ENCODE measurements at regions not wholly inside any gene's neighbourhood (a gene's known extent, or its start where the extent isn't known, plus 50 kb on each side); places are given as distances from the start of the nearest gene placed in this dataset.

- BruUV-seq (replicated peaks) = no TSS peak
- intact Hi-C loops (cut with micrococcal nuclease; ENCODE audit: unreplicated experiment) = no loop called here
- Histone ChIP-seq H3K4me2 (ENCODE audit: low read length) (no peak overlapping the region), H3K36me3 (ENCODE audit: insufficient read depth, low read length) (no peaks in the 10 kb centered on the region), H3K4me3 (ENCODE audit: low read depth, low read length, poor library complexity, severe bottlenecking) (no peak overlapping the region), H4K20me1 (ENCODE audit: insufficient read depth, low read length) (no peaks in the 10 kb centered on the region), H3K9me2 (ENCODE audit: insufficient read depth, low read length) (no peaks in the 10 kb centered on the region), H3K79me2 (ENCODE audit: insufficient read depth, low read depth, low read length) (no peaks in the 10 kb centered on the region), H3K4me1 (ENCODE audit: insufficient read depth, low read length, poor library complexity, severe bottlenecking) (no peaks in the 10 kb centered on the region), H3K27ac (ENCODE audit: low read depth, low read length, poor library complexity, severe bottlenecking) (no peak overlapping the region), H2AFZ (ENCODE audit: low read length) (no peak overlapping the region), H3K9me3 (ENCODE audit: low read length) (no peaks in the 10 kb centered on the region)
- TF ChIP-seq EZH2phosphoT487 (IDR thresholded peaks at IDR 0.05; ENCODE audit: borderline replicate concordance, low read depth, low read length) (no peak), CTCF (conservative IDR thresholded peaks at IDR 0.05; ENCODE audit: low read length) (no peak)
- no peak for DNase-seq (ENCODE audit: low spot score)
- ChIA-PET POLR2A (no interaction called here), CTCF (ENCODE audit: unreplicated experiment) (no interaction called here)
Measured at GRCh38 chr10:117884093-117884492, 162.6 kb downstream of the RAB11FIP2 start.

GRCh38 chr10:117884592-117884991, 162.1 kb downstream of the RAB11FIP2 start:
- Histone ChIP-seq H3K36me3 (ENCODE audit: insufficient read depth, low read length) (no peaks in the 10 kb centered on the region), H3K4me3 (ENCODE audit: low read depth, low read length, poor library complexity, severe bottlenecking) (no peak overlapping the region), H3K27ac (ENCODE audit: low read depth, low read length, poor library complexity, severe bottlenecking) (no peak overlapping the region), H3K4me2 (ENCODE audit: low read length) (no peak overlapping the region), H3K4me1 (ENCODE audit: insufficient read depth, low read length, poor library complexity, severe bottlenecking) (no peaks in the 10 kb centered on the region), H3K79me2 (ENCODE audit: insufficient read depth, low read depth, low read length) (no peaks in the 10 kb centered on the region), H2AFZ (ENCODE audit: low read length) (no peak overlapping the region), H4K20me1 (ENCODE audit: insufficient read depth, low read length) (no peaks in the 10 kb centered on the region), H3K9me3 (ENCODE audit: low read length) (no peaks in the 10 kb centered on the region), H3K9me2 (ENCODE audit: insufficient read depth, low read length) (no peaks in the 10 kb centered on the region)
- ChIA-PET CTCF (ENCODE audit: unreplicated experiment) (no interaction called here), POLR2A (interaction anchor here (0.6 kb wide), 1 partner anchor 775 kb away, joined by 3 read pairs; no protein-coding TSS in a partner anchor)
- intact Hi-C loops (cut with micrococcal nuclease; ENCODE audit: unreplicated experiment) = no loop called here
- no peak for DNase-seq (ENCODE audit: low spot score)
- no peak for TF ChIP-seq EZH2phosphoT487 (IDR thresholded peaks at IDR 0.05; ENCODE audit: borderline replicate concordance, low read depth, low read length)
- no TSS peak for BruUV-seq (replicated peaks)

GRCh38 chr10:117885206-117885829, 161.4 kb downstream of the RAB11FIP2 start:
- Histone ChIP-seq H2AFZ (ENCODE audit: low read length) (no peak overlapping the region), H3K36me3 (ENCODE audit: insufficient read depth, low read length) (no peaks in the 10 kb centered on the region), H3K9me3 (ENCODE audit: low read length) (no peaks in the 10 kb centered on the region), H3K27ac (ENCODE audit: low read depth, low read length, poor library complexity, severe bottlenecking) (no peak overlapping the region), H3K4me2 (ENCODE audit: low read length) (no peak overlapping the region), H3K9me2 (ENCODE audit: insufficient read depth, low read length) (no peaks in the 10 kb centered on the region), H3K79me2 (ENCODE audit: insufficient read depth, low read depth, low read length) (no peaks in the 10 kb centered on the region), H3K4me3 (ENCODE audit: low read depth, low read length, poor library complexity, severe bottlenecking) (no peak overlapping the region), H4K20me1 (ENCODE audit: insufficient read depth, low read length) (no peaks in the 10 kb centered on the region), H3K4me1 (ENCODE audit: insufficient read depth, low read length, poor library complexity, severe bottlenecking) (no peaks in the 10 kb centered on the region)
- intact Hi-C loops (cut with micrococcal nuclease; ENCODE audit: unreplicated experiment) = no loop called here
- ChIA-PET CTCF (ENCODE audit: unreplicated experiment) (no interaction called here), POLR2A (interaction anchor here (0.6 kb wide), 1 partner anchor 55 kb away, joined by 4 read pairs; no protein-coding TSS in a partner anchor)
- TF ChIP-seq CTCF (conservative IDR thresholded peaks at IDR 0.05; ENCODE audit: low read length) (no peak), EZH2phosphoT487 (IDR thresholded peaks at IDR 0.05; ENCODE audit: borderline replicate concordance, low read depth, low read length) (no peak)
- BruUV-seq (replicated peaks) = no TSS peak
- no peak for DNase-seq (ENCODE audit: low spot score)
